Kidney epithelial cell (primary cell): ENCODE measurements at regions not wholly inside any gene's neighbourhood (a gene's known extent, or its start where the extent isn't known, plus 50 kb on each side); places are given as distances from the start of the nearest gene placed in this dataset.
"Not testable (repeated sequence)": the region's sequence is repeated elsewhere in the genome, so short reads cannot be mapped to it uniquely, and the experiment has no call there.

ENCODE experiments used
- DNase-seq: peaks from one replicate; pipeline ENCODE4 v3.0.0-alpha.2; 2010; ENCODE audit warnings: low read depth
- H3K27me3 ChIP-seq: 2 replicates; pipeline ENCODE4 v1.6.0; 2011; ENCODE audit warnings: low read length; ENCODE audit not compliant: control insufficient read depth, insufficient read depth
- H3K36me3 ChIP-seq: 2 replicates; pipeline ENCODE4 v1.5.1; 2011; ENCODE audit warnings: low read length; ENCODE audit not compliant: control insufficient read depth, insufficient read depth
- H3K4me3 ChIP-seq: 2 replicates; pipeline ENCODE4 v1.5.1; 2011; ENCODE audit warnings: low read depth, mild to moderate bottlenecking, control low read depth, low read length
- CTCF ChIP-seq: IDR thresholded peaks from 2 replicates; pipeline ENCODE4 v1.5.1; 2011; ENCODE audit warnings: mild to moderate bottlenecking, moderate library complexity, low read length, control low read depth, inconsistent platforms; ENCODE audit not compliant: insufficient read depth, poor library complexity, severe bottlenecking

GRCh38 chr7:131932271-131932670 lies 375.8 kb upstream of the PODXL start:
- Histone ChIP-seq H3K27me3 (no peaks in the 10 kb centered on the region), H3K4me3 (no peak overlapping the region), H3K36me3 (no peaks in the 10 kb centered on the region)
- TF ChIP-seq CTCF = no peak
- no peak for DNase-seq

- no peak for DNase-seq
- H3K27me3 ChIP-seq = no peaks in the 10 kb centered on the region
- no peak for TF ChIP-seq CTCF
- H3K4me3 ChIP-seq = no peak overlapping the region
- H3K36me3 ChIP-seq = no peaks in the 10 kb centered on the region
These were observed 374.9 kb upstream of the PODXL start for GRCh38 chr7:131931370-131931769.

GRCh38 chr7:131929632-131930031 lies 373.2 kb upstream of the PODXL start:
- Histone ChIP-seq H3K27me3 (no peaks in the 10 kb centered on the region), H3K36me3 (no peaks in the 10 kb centered on the region), H3K4me3 (no peak overlapping the region)
- no peak for TF ChIP-seq CTCF
- DNase-seq = no peak

- Histone ChIP-seq H3K27me3 (no peaks in the 10 kb centered on the region), H3K36me3 (no peaks in the 10 kb centered on the region), H3K4me3 (no peak overlapping the region)
- DNase-seq = no peak
- TF ChIP-seq CTCF = no peak
These were observed 371.5 kb upstream of the PODXL start for GRCh38 chr7:131927770-131928423.

GRCh38 chr7:131925636-131926035 lies 369.2 kb upstream of the PODXL start:
- Histone ChIP-seq H3K27me3 (no peaks in the 10 kb centered on the region), H3K4me3 (no peak overlapping the region), H3K36me3 (no peaks in the 10 kb centered on the region)
- TF ChIP-seq CTCF = no peak
- DNase-seq = no peak

GRCh38 chr7:131924857-131925256 lies 368.4 kb upstream of the PODXL start:
- H3K36me3 ChIP-seq = no peaks in the 10 kb centered on the region
- H3K27me3 ChIP-seq = no peaks in the 10 kb centered on the region
- no peak for DNase-seq
- no peak for TF ChIP-seq CTCF
- H3K4me3 ChIP-seq = no peak overlapping the region

- not testable (repeated sequence) for H3K27me3 ChIP-seq, DNase-seq, H3K4me3 ChIP-seq, H3K36me3 ChIP-seq
These were observed 366.5 kb upstream of the PODXL start for GRCh38 chr7:131922948-131923347.
